GM19395 (cell line): ENCODE measurements at regions not wholly inside any gene's neighbourhood (a gene's known extent, or its start where the extent isn't known, plus 50 kb on each side); places are given as distances from the start of the nearest gene placed in this dataset.
"Not testable (repeated sequence)": the region's sequence is repeated elsewhere in the genome, so short reads cannot be mapped to it uniquely, and the experiment has no call there.

Source experiments
- ATAC-seq: cut with Tn5 transposase; IDR thresholded peaks from one replicate; pipeline ENCODE4 v1.9.1; 2021; ENCODE audit warnings: mild to moderate bottlenecking, moderate library complexity; ENCODE audit not compliant: unreplicated experiment

- ATAC-seq: no peak
These were observed 434.7 kb upstream of the GRM3 start for GRCh38 chr7:86209036-86209435.

DNA sequence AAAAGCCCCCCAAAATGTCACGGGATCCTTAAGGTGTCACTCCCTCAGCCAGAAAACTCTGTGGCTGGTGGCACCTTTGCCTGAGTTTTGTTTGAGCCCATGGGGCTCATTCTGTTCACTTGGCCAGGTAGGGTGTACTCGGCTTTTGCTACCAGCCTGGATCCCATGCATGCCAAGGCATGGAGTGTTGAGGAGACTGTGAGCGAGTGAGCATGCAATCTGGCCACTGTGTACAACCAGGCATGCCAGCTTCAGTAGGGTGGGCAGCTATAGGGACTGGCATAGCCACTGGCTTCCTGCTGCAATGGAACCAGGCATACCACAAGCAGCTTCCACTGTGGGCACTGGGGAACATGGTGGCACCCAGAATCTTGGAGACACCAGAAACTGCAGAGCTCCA is 436.0 kb upstream of the GRM3 start:
- no peak for ATAC-seq

DNA sequence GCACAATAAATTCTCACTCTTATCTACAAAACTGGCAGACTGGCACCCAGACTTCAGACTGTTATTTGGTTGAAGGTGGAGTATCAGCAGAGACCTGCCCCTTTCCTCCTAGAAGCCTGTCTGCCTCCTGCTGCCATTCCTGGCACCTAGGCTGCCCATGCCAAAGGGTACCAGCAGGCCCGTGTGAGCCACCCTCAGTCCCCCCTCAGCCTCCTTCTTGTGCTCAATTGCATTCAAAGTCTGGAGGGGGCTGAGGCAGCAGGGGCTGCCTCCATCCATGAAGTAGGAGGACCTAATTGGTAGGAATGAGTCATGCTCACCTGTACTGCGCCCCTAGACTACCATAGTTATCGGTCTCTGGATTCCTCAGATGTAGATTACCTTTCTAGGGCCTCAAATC is 440.9 kb upstream of the GRM3 start:
- no peak for ATAC-seq

GRCh38 chr7:86201767-86202166 is 441.9 kb upstream of the GRM3 start:
- ATAC-seq: no peak

DNA sequence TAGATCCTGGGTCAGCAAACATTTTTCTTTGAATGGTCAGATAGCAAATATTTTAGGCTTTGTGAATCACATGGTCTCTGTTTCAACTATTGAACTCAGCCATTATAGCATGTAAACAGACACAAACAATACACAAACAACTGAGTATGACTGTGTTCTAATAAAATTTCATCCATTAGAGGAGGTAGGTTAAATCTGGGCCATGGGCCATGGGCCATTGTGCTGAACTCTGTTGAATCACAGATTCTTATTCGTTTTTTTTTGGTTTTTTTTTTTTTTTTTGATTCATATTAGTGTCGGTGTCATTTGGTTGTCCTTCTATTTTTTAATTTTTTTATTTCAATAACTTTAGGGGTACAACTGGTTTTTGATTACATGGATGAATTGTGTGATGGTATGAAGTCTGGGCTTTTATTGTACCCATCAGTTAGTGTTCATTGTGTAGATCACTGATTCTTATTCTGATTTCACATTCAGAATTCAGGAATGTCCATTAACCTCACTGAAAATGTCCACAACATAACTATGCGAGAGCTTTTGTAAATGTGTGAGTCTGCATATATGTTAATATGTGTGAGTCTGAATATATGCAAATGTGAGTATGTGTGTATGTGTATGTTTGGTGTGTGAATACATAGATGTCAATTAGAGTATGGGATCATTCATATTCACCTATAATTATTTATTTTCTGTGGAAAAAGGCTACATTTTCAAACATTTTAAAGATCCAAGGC is 443.7 kb upstream of the GRM3 start:
- no peak for ATAC-seq

DNA sequence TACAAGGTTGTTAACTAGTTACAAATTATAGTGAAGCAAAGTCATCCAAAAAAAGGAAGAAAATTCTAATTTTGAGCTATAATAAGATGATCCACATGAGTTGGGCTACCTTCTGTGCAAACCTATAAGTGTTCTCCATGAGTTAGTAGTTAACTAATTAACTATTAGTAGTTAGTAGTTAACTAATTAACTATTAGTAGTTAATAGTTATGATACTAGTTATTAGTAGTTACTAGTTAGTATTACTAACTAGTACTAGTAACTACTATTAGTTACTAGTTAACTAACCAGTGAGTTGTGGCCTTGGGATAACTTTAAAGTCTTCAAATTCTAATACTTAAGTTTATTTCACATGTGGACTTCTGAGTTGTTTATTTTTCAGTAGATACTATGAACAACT is 453.4 kb upstream of the GRM3 start:
- ATAC-seq: no peak

GRCh38 chr7:86181474-86181873 is 462.2 kb upstream of the GRM3 start:
- ATAC-seq: no peak

DNA sequence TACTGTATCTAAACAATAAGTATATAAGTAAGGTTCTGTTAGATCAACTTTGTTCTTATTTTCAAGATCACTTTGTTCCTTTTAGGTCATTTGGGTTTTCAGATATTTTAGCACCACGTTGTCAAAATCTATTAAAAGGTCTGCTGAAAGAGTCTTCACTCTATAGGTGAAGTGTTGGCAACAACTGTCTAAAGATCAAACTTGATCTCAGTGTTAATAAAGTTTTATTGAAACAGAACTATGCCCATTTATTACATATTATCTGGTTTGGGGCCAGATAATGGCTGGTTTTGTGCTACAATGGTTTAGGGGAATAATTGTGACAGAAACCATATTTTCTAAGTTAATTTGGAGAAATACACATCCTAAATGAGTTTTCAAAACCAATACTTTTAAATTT is 478.9 kb upstream of the GRM3 start:
- ATAC-seq: no peak

GRCh38 chr7:86158111-86158510 is 485.6 kb upstream of the GRM3 start:
- no peak for ATAC-seq

DNA sequence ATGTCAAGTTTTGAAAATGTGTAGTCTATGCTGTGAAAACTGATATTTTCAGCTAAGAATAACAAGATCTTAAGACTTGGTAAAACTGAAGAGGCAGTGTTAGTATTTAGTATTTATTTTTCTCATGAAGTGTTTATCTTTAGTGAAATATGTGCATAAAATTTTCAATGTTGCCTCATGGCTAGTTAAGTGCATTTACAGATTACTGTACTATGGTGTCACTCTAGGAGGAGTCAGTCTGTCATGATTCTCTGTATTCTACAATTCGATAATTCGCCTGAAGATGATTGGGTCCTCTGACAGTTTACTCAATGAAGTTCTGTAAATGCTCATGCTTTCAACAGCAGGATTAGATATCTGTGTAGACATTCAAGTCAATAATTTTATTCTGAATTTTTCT is 488.1 kb upstream of the GRM3 start:
- ATAC-seq: no peak

- no peak for ATAC-seq
These were observed 490.8 kb upstream of the GRM3 start for GRCh38 chr7:86152926-86153325.

DNA sequence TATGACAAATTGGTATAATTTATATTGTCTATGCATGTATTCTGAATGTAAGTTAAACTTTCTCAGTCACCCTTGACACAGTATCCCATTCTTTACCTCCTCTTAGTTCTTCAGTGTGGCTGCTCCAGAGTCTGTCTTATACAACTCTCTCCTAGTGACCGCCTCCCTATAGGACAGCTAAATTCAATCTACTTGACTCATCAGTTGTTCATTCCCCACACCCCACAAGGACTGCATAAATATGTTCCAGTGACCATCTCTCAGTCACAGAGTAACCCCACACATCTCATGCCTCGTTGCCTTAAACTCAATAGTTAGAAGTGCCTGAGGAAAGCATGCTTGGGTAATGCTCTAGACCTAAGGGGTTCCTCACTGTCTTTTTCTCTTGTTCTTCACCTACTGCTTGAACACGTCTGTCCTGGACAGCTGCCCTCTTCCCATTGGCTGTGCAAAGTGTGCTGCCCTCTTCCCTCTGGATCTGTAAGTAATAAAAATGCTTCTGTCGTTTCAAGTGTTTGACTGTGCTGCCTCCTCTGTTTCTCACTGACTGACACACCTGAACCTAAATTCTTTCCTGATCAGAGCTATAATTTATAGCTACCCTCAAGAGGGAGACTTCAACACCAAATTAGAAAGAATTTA is 494.6 kb upstream of the GRM3 start:
- no peak for ATAC-seq

GRCh38 chr7:86148501-86148900 is 495.2 kb upstream of the GRM3 start:
- no peak for ATAC-seq

DNA sequence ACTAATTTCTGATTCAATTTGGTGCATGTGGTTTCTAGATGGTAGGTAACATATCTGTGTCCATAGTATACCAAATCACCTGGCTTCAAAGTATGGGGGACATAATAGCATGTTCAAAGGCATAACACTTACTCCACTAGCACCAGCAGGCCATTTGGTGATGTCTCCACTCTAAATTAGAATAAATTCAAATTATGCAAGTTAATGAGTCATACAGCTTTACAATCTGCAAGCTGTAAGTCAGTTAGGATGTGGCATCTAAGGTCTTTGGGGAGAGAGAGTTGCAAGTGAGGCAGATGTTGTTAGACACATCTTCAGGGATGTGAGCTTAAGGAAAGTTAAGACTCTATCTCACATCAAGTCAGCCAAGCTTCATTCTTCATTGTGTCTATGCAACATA is 506.4 kb upstream of the GRM3 start:
- no peak for ATAC-seq

DNA sequence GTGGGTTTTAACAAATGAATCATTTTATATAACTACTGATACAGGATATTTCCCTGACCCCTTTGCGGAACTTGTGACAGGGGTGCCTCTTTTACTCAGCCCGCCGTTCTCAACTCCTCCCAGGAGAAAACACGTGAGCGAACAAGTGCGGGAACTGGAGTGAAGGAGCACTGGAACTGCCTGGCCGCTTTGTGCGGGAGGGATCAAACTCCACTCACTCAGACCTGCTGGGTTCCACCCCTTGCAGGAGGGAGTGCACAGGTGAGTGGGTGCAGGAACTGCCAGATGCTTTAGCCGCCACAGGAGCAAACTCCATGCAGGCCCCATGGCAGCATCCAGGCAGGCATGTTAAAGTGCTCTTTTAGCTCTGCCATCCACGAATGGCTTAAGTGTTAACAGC is 513.4 kb upstream of the GRM3 start:
- ATAC-seq: no peak

DNA sequence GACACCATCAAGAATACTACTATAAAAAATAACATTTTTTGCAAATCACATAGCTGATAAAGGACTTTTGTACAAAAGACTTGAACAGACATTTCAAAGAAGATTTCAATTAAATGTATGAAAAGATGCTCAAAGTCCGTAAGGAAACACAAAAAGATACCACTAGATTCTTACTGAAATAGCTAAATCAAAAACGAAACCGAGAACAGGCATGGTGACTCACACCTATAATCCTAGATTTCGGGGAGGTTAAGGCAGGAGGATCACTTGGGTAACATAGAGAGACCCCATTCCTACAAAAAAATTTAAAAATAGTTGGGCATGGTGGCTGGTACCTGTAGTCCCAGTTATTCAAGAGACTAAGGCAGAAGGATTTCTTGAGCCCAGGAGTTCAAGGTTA is 520.2 kb upstream of the GRM3 start:
- no peak for ATAC-seq

GRCh38 chr7:86094166-86094669 is 549.5 kb upstream of the GRM3 start:
- ATAC-seq: no peak

- no peak for ATAC-seq
These were observed 552.3 kb upstream of the GRM3 start for GRCh38 chr7:86091369-86091768.

DNA sequence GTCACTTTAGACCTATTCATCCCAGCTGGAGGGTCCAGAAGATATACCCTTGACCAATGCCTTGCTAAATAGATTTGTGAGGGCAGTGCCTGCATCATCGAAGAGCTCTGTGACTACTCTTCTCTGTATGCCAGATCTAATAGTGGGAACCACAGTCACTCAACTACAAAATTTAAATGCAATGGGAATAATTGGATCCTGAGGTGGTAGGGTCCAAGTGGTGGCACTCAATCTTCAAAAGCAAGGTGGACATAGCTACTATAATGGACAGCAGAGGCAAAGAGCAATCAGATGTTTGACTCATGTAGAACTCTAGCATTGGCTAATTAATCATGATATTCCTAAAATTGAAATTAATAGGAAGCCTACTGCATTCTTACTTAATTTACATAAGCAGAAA is 554.3 kb upstream of the GRM3 start:
- no peak for ATAC-seq

DNA sequence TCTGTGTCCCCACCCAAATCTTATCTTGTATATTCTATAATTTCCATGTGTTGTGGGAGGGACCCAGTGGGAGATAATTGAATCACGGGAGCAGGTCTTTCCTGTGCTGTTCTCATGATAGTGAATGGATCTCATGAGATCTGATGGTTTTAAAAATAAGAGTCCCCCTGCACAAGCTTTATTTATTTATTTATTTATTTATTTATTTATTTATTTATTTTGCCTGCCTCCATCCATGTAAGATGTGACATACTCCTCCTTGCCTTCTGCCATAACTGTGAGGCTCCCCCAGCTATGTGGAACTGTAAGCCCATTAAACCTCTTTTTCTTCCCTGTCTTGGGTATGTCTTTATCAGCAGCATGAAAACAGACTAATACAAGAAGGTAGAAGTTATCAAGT is 579.1 kb upstream of the GRM3 start:
- not testable (repeated sequence) for ATAC-seq

GRCh38 chr7:86058649-86059048 is 585.1 kb upstream of the GRM3 start:
- ATAC-seq: no peak

DNA sequence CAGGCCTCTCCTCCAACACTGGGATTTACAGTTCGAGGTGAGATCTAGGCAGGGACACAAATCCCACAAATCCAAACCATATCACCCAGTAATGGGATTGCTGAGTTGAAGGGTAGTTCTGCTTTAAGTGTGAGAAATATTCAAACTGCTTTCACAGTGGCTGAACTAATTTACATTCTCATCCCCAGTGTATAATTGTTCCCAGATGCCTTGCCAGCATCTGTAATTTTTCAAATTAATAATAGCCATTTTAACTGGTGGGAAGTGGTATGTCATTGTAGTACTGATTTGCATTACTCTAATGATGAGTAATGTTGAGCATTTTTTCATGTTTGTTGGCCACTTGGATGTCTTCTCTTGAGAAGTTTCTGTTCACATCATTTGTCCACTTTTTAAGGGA is 592.8 kb upstream of the GRM3 start:
- no peak for ATAC-seq

GRCh38 chr7:86049910-86050309 is 593.8 kb upstream of the GRM3 start:
- no peak for ATAC-seq
